Panc1 (cell line): ENCODE measurements at regions not wholly inside any gene's neighbourhood (a gene's known extent, or its start where the extent isn't known, plus 50 kb on each side); places are given as distances from the start of the nearest gene placed in this dataset.
"Not testable (repeated sequence)": the region's sequence is repeated elsewhere in the genome, so short reads cannot be mapped to it uniquely, and the experiment has no call there.

Experiments
- ATAC-seq: fragments of 200-7000 bp; cut with Tn5 transposase; 2 replicates; pipeline ENCODE4 v1.9.1; 2020; ENCODE audit warnings: mild to moderate bottlenecking, moderate library complexity
- BruUV-seq: library from RNA; stranded (reverse); fragments of 400-500 nt; replicated peaks from 2 replicates; lab custom pipeline; 2021; lab: Mats Ljungman, UMichigan
- CTCF ChIA-PET: fragments of 300-600 bp; sonication (Branson Sonifier 250); formaldehyde crosslinking; loops from one replicate; lab custom pipeline; 2022; ENCODE audit warnings: antibody characterized with exemption; lab: Charles Lee
- POLR2A ChIA-PET: fragments of 300-600 bp; sonication (Branson Sonifier 250); formaldehyde crosslinking; loops from one replicate; lab custom pipeline; 2022; ENCODE audit warnings: antibody characterized with exemption; lab: Charles Lee
- DNase-seq: peaks from one replicate; pipeline ENCODE4 v3.0.0-alpha.2; 2010; ENCODE audit warnings: low read depth, low spot score
- H3K27ac ChIP-seq: 2 replicates; pipeline ENCODE4 v1.5.1; 2011; ENCODE audit warnings: mild to moderate bottlenecking, low read length, inconsistent platforms
- H3K27me3 ChIP-seq: fragments of 200-500 bp; sonication (Bioruptor generic); 2 replicates; pipeline ENCODE4 v1.6.0; 2014; ENCODE audit warnings: low read length, inconsistent platforms; ENCODE audit not compliant: control insufficient read depth, insufficient read depth
- H3K36me3 ChIP-seq: fragments of 200-500 bp; sonication (Bioruptor generic); 2 replicates; pipeline ENCODE4 v1.5.1; 2014; ENCODE audit warnings: inconsistent platforms, mild to moderate bottlenecking, low read length, moderate library complexity; ENCODE audit not compliant: control insufficient read depth, insufficient read depth
- H3K4me1 ChIP-seq: 2 replicates; pipeline ENCODE4 v1.5.1; 2011; ENCODE audit warnings: inconsistent platforms, mild to moderate bottlenecking, low read length, moderate library complexity; ENCODE audit not compliant: control insufficient read depth, insufficient read depth
- H3K4me3 ChIP-seq, 2 experiments: 2 replicates each; pipeline ENCODE4 v1.5.1; 2011 to 2012; ENCODE audit warnings: low read depth in 2 of 2, low read length in 2 of 2, mild to moderate bottlenecking in 2 of 2, inconsistent platforms in 1 of 2, moderate library complexity in 1 of 2
- H3K9me3 ChIP-seq: fragments of 200-500 bp; sonication (Bioruptor generic); 2 replicates; pipeline ENCODE4 v1.5.1; 2014; ENCODE audit warnings: low read depth, mild to moderate bottlenecking, inconsistent platforms, low read length, moderate library complexity; ENCODE audit not compliant: control insufficient read depth, insufficient read depth
- CTCF ChIP-seq: fragments of 450-650 bp; IDR thresholded peaks from 2 replicates; pipeline ENCODE4 v1.5.1; 2017; ENCODE audit warnings: mild to moderate bottlenecking
- POLR2AphosphoS5 ChIP-seq: IDR thresholded peaks from 2 replicates; pipeline ENCODE4 v1.6.1; 2012; ENCODE audit warnings: mild to moderate bottlenecking, low read depth, low read length, moderate library complexity
- REST ChIP-seq, 2 experiments: IDR thresholded peaks; 2 replicates each; pipeline ENCODE4 v1.6.1; 2011 to 2012; ENCODE audit warnings: low read depth in 2 of 2, control low read depth in 1 of 2, low read length in 1 of 2, mild to moderate bottlenecking in 1 of 2, moderate library complexity in 1 of 2; ENCODE audit not compliant: insufficient read depth in 1 of 2
- SIN3A ChIP-seq: IDR thresholded peaks from 2 replicates; pipeline ENCODE4 v1.6.1; 2012; ENCODE audit warnings: low read depth, mild to moderate bottlenecking, low read length, moderate library complexity, borderline replicate concordance; ENCODE audit not compliant: insufficient read depth
- TCF7L2 ChIP-seq: IDR thresholded peaks from 2 replicates; pipeline ENCODE4 v1.6.1; 2011; ENCODE audit warnings: mild to moderate bottlenecking, low read depth, low read length, inconsistent platforms
- in situ Hi-C: cut with HindIII; loops from 2 replicates; pipeline ENCODE4 v1.10.0; 2016; ENCODE audit warnings: low sequenced_read_pairs, low pct_unique_long_range_greater_than_20kb
- intact Hi-C: fragments of 100-400 bp; cut with micrococcal nuclease; formaldehyde crosslinking; loops from one replicate; pipeline ENCODE4 v1.10.0; 2022; ENCODE audit not compliant: unreplicated experiment

- H3K27me3 ChIP-seq: no peaks in the 10 kb centered on the region
- TF ChIP-seq TCF7L2: no peak
- no peak for TF ChIP-seq CTCF
- TF ChIP-seq REST (IDR thresholded peaks at IDR 0.05; ENCODE audit: insufficient read depth in 1 of 2, low read depth in 2 of 2, low read length in 1 of 2): no peak
- TF ChIP-seq POLR2AphosphoS5: no peak
- no peak for TF ChIP-seq SIN3A
- H3K36me3 ChIP-seq: no peaks in the 10 kb centered on the region
- BruUV-seq: no TSS peak
- in situ Hi-C loops (no loop called here), intact Hi-C loops (no loop called here)
- H3K4me3 ChIP-seq: no peak overlapping the region
- ATAC-seq (no peak), DNase-seq (no peak)
- ChIA-PET POLR2A (no interaction called here), CTCF (no interaction called here)
- no peaks in the 10 kb centered on the region for H3K9me3 ChIP-seq
- no peaks in the 10 kb centered on the region for H3K4me1 ChIP-seq
- H3K27ac ChIP-seq: no peak overlapping the region
Measured at GRCh38 chr10:35870665-35871310, 228.7 kb upstream of the FZD8 start.

GRCh38 chr10:35858676-35859283, 216.7 kb upstream of the FZD8 start:
- H3K9me3 ChIP-seq, BruUV-seq, H3K27ac ChIP-seq, DNase-seq, CTCF ChIA-PET, POLR2A ChIA-PET, H3K36me3 ChIP-seq, ATAC-seq, H3K27me3 ChIP-seq, H3K4me1 ChIP-seq, in situ Hi-C loops, intact Hi-C loops, H3K4me3 ChIP-seq: not testable (repeated sequence)

GRCh38 chr10:35857860-35858259, 215.8 kb upstream of the FZD8 start:
- H3K4me1 ChIP-seq: no peaks in the 10 kb centered on the region
- no peak for TF ChIP-seq POLR2AphosphoS5
- no peak for TF ChIP-seq CTCF
- no peak for TF ChIP-seq REST (IDR thresholded peaks at IDR 0.05; ENCODE audit: insufficient read depth in 1 of 2, low read depth in 2 of 2, low read length in 1 of 2)
- TF ChIP-seq SIN3A: no peak
- no peak for TF ChIP-seq TCF7L2
- H3K27me3 ChIP-seq: no peaks in the 10 kb centered on the region
- in situ Hi-C loops: no loop called here
- H3K4me3 ChIP-seq: no peak overlapping the region
- no peaks in the 10 kb centered on the region; the same call in 1 of the 2 replicates for H3K36me3 ChIP-seq
- H3K9me3 ChIP-seq: no peaks in the 10 kb centered on the region
- ChIA-PET CTCF (no interaction called here), POLR2A (no interaction called here)
- intact Hi-C loops: no loop called here
- ATAC-seq: no peak
- no peak for DNase-seq
- no peak overlapping the region for H3K27ac ChIP-seq
- BruUV-seq: no TSS peak
